Liver (tissue), 8 donors: ENCODE measurements at regions not wholly inside any gene's neighbourhood (a gene's known extent, or its start where the extent isn't known, plus 50 kb on each side); places are given as distances from the start of the nearest gene placed in this dataset.

Experiments
- DNase-seq: peaks from one replicate; pipeline ENCODE4 v3.0.0-alpha.2; 2017; ENCODE audit warnings: low spot score
- H3K27ac ChIP-seq, 2 donors: one replicate each; pipeline ENCODE4 v1.7.0; 2013; ENCODE audit warnings: inconsistent platforms in 2 of 2, low read length in 2 of 2, control low read depth in 1 of 2, low read depth in 1 of 2, mild to moderate bottlenecking in 1 of 2
- H3K27me3 ChIP-seq, 4 donors: one replicate each; pipeline versions ENCODE4 v1.6.1 to v1.7.0; 2013; ENCODE audit warnings: low read length in 3 of 4, inconsistent platforms in 1 of 4, mild to moderate bottlenecking in 1 of 4, moderate library complexity in 1 of 4; ENCODE audit not compliant: control insufficient read depth in 4 of 4, insufficient read depth in 4 of 4
- H3K36me3 ChIP-seq, 4 donors: one replicate each; pipeline versions ENCODE4 v1.6.1 to v1.7.0; 2013; ENCODE audit warnings: low read length in 3 of 4, mild to moderate bottlenecking in 3 of 4, low read depth in 1 of 4, moderate library complexity in 1 of 4; ENCODE audit not compliant: control insufficient read depth in 4 of 4, insufficient read depth in 3 of 4
- H3K4me1 ChIP-seq, 4 donors: one replicate each; pipeline versions ENCODE4 v1.6.1 to v1.7.0; 2013; ENCODE audit warnings: low read length in 3 of 4, mild to moderate bottlenecking in 3 of 4, moderate library complexity in 1 of 4; ENCODE audit not compliant: control insufficient read depth in 4 of 4, insufficient read depth in 4 of 4
- H3K4me3 ChIP-seq, 3 donors: one replicate each; pipeline versions ENCODE4 v1.6.1 to v1.7.0; 2013; ENCODE audit warnings: low read length in 3 of 3, control low read depth in 1 of 3, low read depth in 1 of 3, mild to moderate bottlenecking in 1 of 3
- H3K9ac ChIP-seq, 2 donors: one replicate each; pipeline ENCODE4 v1.7.0; 2013; ENCODE audit warnings: low read length in 2 of 2, mild to moderate bottlenecking in 2 of 2, moderate library complexity in 2 of 2, control low read depth in 1 of 2, low read depth in 1 of 2
- H3K9me3 ChIP-seq, 4 donors: one replicate each; pipeline versions ENCODE4 v1.6.1 to v1.7.0; 2013; ENCODE audit warnings: low read length in 3 of 4; ENCODE audit not compliant: control insufficient read depth in 4 of 4
- FOXA1 ChIP-seq: IDR thresholded peaks from 2 replicates; pipeline ENCODE4 v1.6.1; 2016; ENCODE audit warnings: antibody characterized with exemption
- GABPA ChIP-seq, 2 donors: IDR thresholded peaks in 1 of 2; conservative IDR thresholded peaks in 1 of 2; 2 replicates each; pipeline ENCODE4 v1.6.1; 2016; ENCODE audit warnings: antibody characterized with exemption in 2 of 2, mild to moderate bottlenecking in 1 of 2, moderate library complexity in 1 of 2
- HNF4G ChIP-seq: IDR thresholded peaks from 2 replicates; pipeline ENCODE4 v1.6.1; 2016; ENCODE audit warnings: antibody characterized with exemption
- NR2F2 ChIP-seq: IDR thresholded peaks from 2 replicates; pipeline ENCODE4 v1.6.1; 2016; ENCODE audit warnings: antibody characterized with exemption
- RXRA ChIP-seq, 2 donors: IDR thresholded peaks; 2 replicates each; pipeline ENCODE4 v1.6.1; 2017 to 2018; ENCODE audit warnings: antibody characterized with exemption in 2 of 2, mild to moderate bottlenecking in 1 of 2
- SP1 ChIP-seq: IDR thresholded peaks from 2 replicates; pipeline ENCODE4 v1.6.1; 2018; ENCODE audit warnings: antibody characterized with exemption, mild to moderate bottlenecking
- TAF1 ChIP-seq: conservative IDR thresholded peaks from 2 replicates; pipeline ENCODE4 v1.6.1; 2016; ENCODE audit warnings: antibody characterized with exemption, mild to moderate bottlenecking
- YY1 ChIP-seq: IDR thresholded peaks from 2 replicates; pipeline ENCODE4 v1.6.1; 2016; ENCODE audit warnings: antibody characterized with exemption, mild to moderate bottlenecking
- WGBS: extraction: QIAGEN DNeasy Blood & Tissue Kit; methylation state at CpG from one replicate; pipeline ENCODE4 v1.1.7; 2013; 5-methylcytosine and 5-hydroxymethylcytosine counted together
- TF ChIP-seq, protein P1 (sequence below): fragments of 150-350 bp; IDR thresholded peaks from 2 replicates; pipeline ENCODE4 v1.5.1; 2017; ENCODE audit warnings: improper control_type of control experiment, low read depth, low read length; ENCODE audit not compliant: missing input control
- TF ChIP-seq, protein P2 (sequence below): IDR thresholded peaks from 2 replicates; pipeline ENCODE4 v1.6.1; 2016; ENCODE audit warnings: antibody characterized with exemption
- TF ChIP-seq, protein P3 (sequence below): IDR thresholded peaks from 2 replicates; pipeline ENCODE4 v1.6.1; 2016; ENCODE audit warnings: antibody characterized with exemption
- TF ChIP-seq, protein P4 (sequence below): IDR thresholded peaks from 2 replicates; pipeline ENCODE4 v1.6.1; 2016; ENCODE audit warnings: antibody characterized with exemption
- donor health status: healthy.
- donor health status: healthy.
- donor health status: healthy.
- donor health status: healthy.
- donor health status: healthy.

DNA sequence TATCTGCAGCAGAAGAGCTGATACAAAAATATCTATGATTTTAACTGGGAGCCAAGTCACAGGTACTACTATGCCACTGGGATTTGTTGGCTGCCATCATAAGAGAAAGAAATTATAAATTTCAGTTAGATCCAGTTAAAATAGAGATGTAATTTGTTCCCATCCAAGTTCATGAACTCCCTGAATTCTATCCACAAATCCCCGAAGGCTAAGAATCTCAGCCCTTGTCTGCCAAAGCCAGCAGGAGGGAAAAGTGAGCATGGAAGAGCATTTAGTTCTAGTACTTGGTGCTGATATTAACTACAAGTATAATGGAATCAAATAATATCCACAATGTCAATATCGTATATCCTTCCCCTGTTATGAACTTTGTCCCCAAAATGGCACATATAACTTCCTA, 801.1 kb upstream of the CXADR start:
- 92% methylated on average over 2 of the region's 2 CpGs for WGBS

DNA sequence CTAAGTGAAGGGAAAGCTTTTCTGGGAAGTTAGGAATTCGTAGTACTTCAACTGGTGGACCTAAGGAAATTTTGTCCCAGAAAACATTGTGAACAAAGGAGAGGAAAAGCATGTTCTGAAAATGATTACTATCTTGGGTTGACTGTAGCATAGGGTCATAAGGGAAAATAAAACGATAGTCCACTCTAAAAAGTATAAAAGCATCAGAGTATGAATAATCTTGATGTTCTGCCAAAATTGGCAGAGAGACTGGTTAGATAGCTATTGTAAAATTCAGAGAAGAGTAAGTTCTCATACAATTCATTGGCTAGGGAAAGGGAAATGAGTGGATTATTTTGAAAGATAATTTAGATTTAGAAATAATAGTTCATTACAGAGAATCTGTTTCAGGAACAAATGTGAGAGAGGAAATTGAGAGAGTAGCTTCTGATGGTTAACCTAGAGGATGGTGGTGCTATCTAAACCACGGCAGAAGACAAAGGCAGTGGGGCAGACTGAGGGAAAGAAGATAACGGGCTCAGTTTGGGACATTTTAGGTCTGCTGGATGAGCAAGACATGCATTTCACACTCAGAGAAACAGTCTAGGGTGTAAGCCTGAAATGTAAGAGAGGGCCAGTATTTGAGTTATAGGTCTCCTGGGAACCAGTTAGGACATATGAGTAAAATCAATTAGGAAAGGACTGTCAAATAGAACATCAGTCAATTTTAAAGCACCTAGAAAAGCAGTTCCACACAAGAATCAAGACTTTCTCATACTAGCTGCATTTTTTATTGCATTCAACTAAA, 799.3 kb upstream of the CXADR start:
- Histone ChIP-seq H3K9me3 (no peaks in the 10 kb centered on the region), H3K27me3 (no peaks in the 10 kb centered on the region), H3K36me3 (no peaks in the 10 kb centered on the region), H3K9ac (no peak overlapping the region), H3K4me3 (no peak overlapping the region), H3K27ac (no peak overlapping the region), H3K4me1 (no peaks in the 10 kb centered on the region)
- no peak for DNase-seq
- 73% methylated on average over 4 of the region's 4 CpGs for WGBS
- TF ChIP-seq HNF4G: no peak
- TF ChIP-seq FOXA1: no peak
- no peak for TF ChIP-seq SP1
- TF ChIP-seq GABPA (IDR thresholded peaks at IDR 0.05 in 1 of 2, conservative IDR thresholded peaks at IDR 0.05 in 1 of 2): no peak
- TF ChIP-seq, protein P1, sequence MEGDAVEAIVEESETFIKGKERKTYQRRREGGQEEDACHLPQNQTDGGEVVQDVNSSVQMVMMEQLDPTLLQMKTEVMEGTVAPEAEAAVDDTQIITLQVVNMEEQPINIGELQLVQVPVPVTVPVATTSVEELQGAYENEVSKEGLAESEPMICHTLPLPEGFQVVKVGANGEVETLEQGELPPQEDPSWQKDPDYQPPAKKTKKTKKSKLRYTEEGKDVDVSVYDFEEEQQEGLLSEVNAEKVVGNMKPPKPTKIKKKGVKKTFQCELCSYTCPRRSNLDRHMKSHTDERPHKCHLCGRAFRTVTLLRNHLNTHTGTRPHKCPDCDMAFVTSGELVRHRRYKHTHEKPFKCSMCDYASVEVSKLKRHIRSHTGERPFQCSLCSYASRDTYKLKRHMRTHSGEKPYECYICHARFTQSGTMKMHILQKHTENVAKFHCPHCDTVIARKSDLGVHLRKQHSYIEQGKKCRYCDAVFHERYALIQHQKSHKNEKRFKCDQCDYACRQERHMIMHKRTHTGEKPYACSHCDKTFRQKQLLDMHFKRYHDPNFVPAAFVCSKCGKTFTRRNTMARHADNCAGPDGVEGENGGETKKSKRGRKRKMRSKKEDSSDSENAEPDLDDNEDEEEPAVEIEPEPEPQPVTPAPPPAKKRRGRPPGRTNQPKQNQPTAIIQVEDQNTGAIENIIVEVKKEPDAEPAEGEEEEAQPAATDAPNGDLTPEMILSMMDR: no peak
- TF ChIP-seq YY1: no peak
- TF ChIP-seq, protein P2, sequence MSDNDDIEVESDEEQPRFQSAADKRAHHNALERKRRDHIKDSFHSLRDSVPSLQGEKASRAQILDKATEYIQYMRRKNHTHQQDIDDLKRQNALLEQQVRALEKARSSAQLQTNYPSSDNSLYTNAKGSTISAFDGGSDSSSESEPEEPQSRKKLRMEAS: no peak
- TF ChIP-seq, protein P3, sequence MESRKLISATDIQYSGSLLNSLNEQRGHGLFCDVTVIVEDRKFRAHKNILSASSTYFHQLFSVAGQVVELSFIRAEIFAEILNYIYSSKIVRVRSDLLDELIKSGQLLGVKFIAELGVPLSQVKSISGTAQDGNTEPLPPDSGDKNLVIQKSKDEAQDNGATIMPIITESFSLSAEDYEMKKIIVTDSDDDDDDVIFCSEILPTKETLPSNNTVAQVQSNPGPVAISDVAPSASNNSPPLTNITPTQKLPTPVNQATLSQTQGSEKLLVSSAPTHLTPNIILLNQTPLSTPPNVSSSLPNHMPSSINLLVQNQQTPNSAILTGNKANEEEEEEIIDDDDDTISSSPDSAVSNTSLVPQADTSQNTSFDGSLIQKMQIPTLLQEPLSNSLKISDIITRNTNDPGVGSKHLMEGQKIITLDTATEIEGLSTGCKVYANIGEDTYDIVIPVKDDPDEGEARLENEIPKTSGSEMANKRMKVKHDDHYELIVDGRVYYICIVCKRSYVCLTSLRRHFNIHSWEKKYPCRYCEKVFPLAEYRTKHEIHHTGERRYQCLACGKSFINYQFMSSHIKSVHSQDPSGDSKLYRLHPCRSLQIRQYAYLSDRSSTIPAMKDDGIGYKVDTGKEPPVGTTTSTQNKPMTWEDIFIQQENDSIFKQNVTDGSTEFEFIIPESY: no peak

More for the DNA sequence above, 801.1 kb upstream of the CXADR start:
- TF ChIP-seq FOXA1 (no peak), TAF1 (no peak)
- H3K4me1 ChIP-seq: no peaks in the 10 kb centered on the region
- no peaks in the 10 kb centered on the region for H3K36me3 ChIP-seq
- H3K9me3 ChIP-seq: no peaks in the 10 kb centered on the region
- no peak overlapping the region for H3K4me3 ChIP-seq
- no peak overlapping the region for H3K9ac ChIP-seq
- no peak for DNase-seq
- no peak overlapping the region for H3K27ac ChIP-seq
- H3K27me3 ChIP-seq: no peaks in the 10 kb centered on the region

DNA sequence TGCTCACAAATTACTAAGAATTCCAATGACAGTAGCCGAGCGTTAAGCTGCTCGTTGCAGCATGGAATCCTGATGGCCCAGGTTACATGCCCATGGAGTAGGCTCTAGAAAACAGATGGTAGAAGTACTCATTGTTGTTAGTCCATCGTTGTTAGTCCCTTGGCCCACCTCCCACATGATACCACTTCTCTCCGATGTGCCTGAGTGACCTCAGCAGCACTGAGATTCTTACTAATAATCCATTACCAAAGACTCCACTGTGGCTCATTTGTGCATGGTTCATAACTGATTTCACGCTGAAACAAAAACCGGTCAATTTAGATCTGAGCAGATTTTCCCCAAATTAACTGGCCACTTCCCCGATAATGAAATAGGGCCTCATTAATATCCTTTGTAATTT, 772.3 kb upstream of the CXADR start:
- no peaks in the 10 kb centered on the region for H3K9me3 ChIP-seq
- no peak overlapping the region for H3K4me3 ChIP-seq
- H3K36me3 ChIP-seq: no peaks in the 10 kb centered on the region
- H3K27me3 ChIP-seq: no peaks in the 10 kb centered on the region
- WGBS: 90% methylated on average over 8 of the region's 8 CpGs
- no peaks in the 10 kb centered on the region for H3K4me1 ChIP-seq
- TF ChIP-seq RXRA (IDR thresholded peaks at IDR 0.05): no peak
- no peak for TF ChIP-seq SP1
- no peak for TF ChIP-seq NR2F2
- TF ChIP-seq, protein P2: no peak
- TF ChIP-seq, protein P3: no peak
- TF ChIP-seq, protein P4, sequence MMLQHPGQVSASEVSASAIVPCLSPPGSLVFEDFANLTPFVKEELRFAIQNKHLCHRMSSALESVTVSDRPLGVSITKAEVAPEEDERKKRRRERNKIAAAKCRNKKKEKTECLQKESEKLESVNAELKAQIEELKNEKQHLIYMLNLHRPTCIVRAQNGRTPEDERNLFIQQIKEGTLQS: no peak
- TF ChIP-seq TAF1: no peak
- H3K27ac ChIP-seq: no peak overlapping the region
- no peak overlapping the region for H3K9ac ChIP-seq
- DNase-seq: no peak
